ENCODE measurements at regions not wholly inside any gene's neighbourhood (a gene's known extent, or its start where the extent isn't known, plus 50 kb on each side); places are given as distances from the start of the nearest gene placed in this dataset.
A peak's percentile ranks its signal among the peaks of the same experiment; 100 is the strongest.
"Not testable (repeated sequence)": the region's sequence is repeated elsewhere in the genome, so short reads cannot be mapped to it uniquely, and the experiment has no call there.

GRCh38 chr2:21895200-21895599 is 771.4 kb downstream of the TDRD15 start:
- H3K36me3 ChIP-seq (ENCODE audit: control insufficient read depth, insufficient read depth, low read length), result no peaks in the 10 kb centered on the region
- DNase-seq (ENCODE audit: low read depth in 2 of 2), result no peak
- no peaks in the 10 kb centered on the region for H3K9me3 ChIP-seq (ENCODE audit: control insufficient read depth, insufficient read depth, low read depth, low read length)
- TF ChIP-seq CTCF (conservative IDR thresholded peaks at IDR 0.05 in 1 of 2, IDR thresholded peaks at IDR 0.05 in 1 of 2; ENCODE audit: low read depth in 1 of 2, low read length in 2 of 2) (no peak), EZH2 (IDR thresholded peaks at IDR 0.05; ENCODE audit: low read length, missing control alignments) (no peak)
- H3K79me2 ChIP-seq (ENCODE audit: control insufficient read depth, insufficient read depth, low read length), result no peaks in the 10 kb centered on the region
- H4K20me1 ChIP-seq (ENCODE audit: control insufficient read depth, extremely low read depth, insufficient read depth, low read length), result no peaks in the 10 kb centered on the region
- peaks cover 8% of the 10 kb centered on the region for H3K4me1 ChIP-seq (ENCODE audit: control insufficient read depth, extremely low read depth, insufficient read depth, low read length)
- no peak overlapping the region for H3K27ac ChIP-seq (ENCODE audit: insufficient read depth, low read length)
- H3K4me2 ChIP-seq (ENCODE audit: extremely low read depth, insufficient read depth, low read length), result no peak overlapping the region
- no peak overlapping the region for H2AFZ ChIP-seq (ENCODE audit: low read length)
- no peak overlapping the region for H3K9ac ChIP-seq (ENCODE audit: insufficient read depth, low read length)
- no peak overlapping the region for H3K4me3 ChIP-seq (replicated peaks in 1 of 4; ENCODE audit: control extremely low read depth in 1 of 4, insufficient read depth in 1 of 4, low read depth in 3 of 4, low read length in 4 of 4)
- H3K27me3 ChIP-seq (ENCODE audit: control insufficient read depth, insufficient read depth, low read length), result no peaks in the 10 kb centered on the region

- H3K9ac ChIP-seq (ENCODE audit: insufficient read depth, low read length); H3K4me2 ChIP-seq (ENCODE audit: extremely low read depth, insufficient read depth, low read length); H3K4me3 ChIP-seq (replicated peaks in 1 of 4; ENCODE audit: control extremely low read depth in 1 of 4, insufficient read depth in 1 of 4, low read depth in 3 of 4, low read length in 4 of 4); H3K4me1 ChIP-seq (ENCODE audit: control insufficient read depth, extremely low read depth, insufficient read depth, low read length); H3K27me3 ChIP-seq (ENCODE audit: control insufficient read depth, insufficient read depth, low read length); H4K20me1 ChIP-seq (ENCODE audit: control insufficient read depth, extremely low read depth, insufficient read depth, low read length); H2AFZ ChIP-seq (ENCODE audit: low read length); H3K27ac ChIP-seq (ENCODE audit: insufficient read depth, low read length); DNase-seq (ENCODE audit: low read depth in 2 of 2); H3K9me3 ChIP-seq (ENCODE audit: control insufficient read depth, insufficient read depth, low read depth, low read length); H3K79me2 ChIP-seq (ENCODE audit: control insufficient read depth, insufficient read depth, low read length); H3K36me3 ChIP-seq (ENCODE audit: control insufficient read depth, insufficient read depth, low read length): not testable (repeated sequence)
Measured at GRCh38 chr2:21908712-21909380, 785.1 kb downstream of the TDRD15 start.

GRCh38 chr2:21910832-21911507 is 787.2 kb downstream of the TDRD15 start:
- H3K36me3 ChIP-seq (ENCODE audit: control insufficient read depth, insufficient read depth, low read length), result no peaks in the 10 kb centered on the region
- H3K9me3 ChIP-seq (ENCODE audit: control insufficient read depth, insufficient read depth, low read depth, low read length), result no peaks in the 10 kb centered on the region
- no peaks in the 10 kb centered on the region for H3K27me3 ChIP-seq (ENCODE audit: control insufficient read depth, insufficient read depth, low read length)
- H3K79me2 ChIP-seq (ENCODE audit: control insufficient read depth, insufficient read depth, low read length), result no peaks in the 10 kb centered on the region
- H3K4me1 ChIP-seq (ENCODE audit: control insufficient read depth, extremely low read depth, insufficient read depth, low read length), result no peaks in the 10 kb centered on the region
- H2AFZ ChIP-seq (ENCODE audit: low read length), result no peak overlapping the region
- H3K4me3 ChIP-seq (replicated peaks in 1 of 4; ENCODE audit: control extremely low read depth in 1 of 4, insufficient read depth in 1 of 4, low read depth in 3 of 4, low read length in 4 of 4), result peak overlapping the region in 1 of 4 experiments; percentile 25
- TF ChIP-seq CTCF (conservative IDR thresholded peaks at IDR 0.05 in 1 of 2, IDR thresholded peaks at IDR 0.05 in 1 of 2; ENCODE audit: low read depth in 1 of 2, low read length in 2 of 2) (no peak), EZH2 (IDR thresholded peaks at IDR 0.05; ENCODE audit: low read length, missing control alignments) (no peak)
- no peak overlapping the region for H3K9ac ChIP-seq (ENCODE audit: insufficient read depth, low read length)
- DNase-seq (ENCODE audit: low read depth in 2 of 2), result no peak
- H4K20me1 ChIP-seq (ENCODE audit: control insufficient read depth, extremely low read depth, insufficient read depth, low read length), result no peaks in the 10 kb centered on the region
- no peak overlapping the region for H3K27ac ChIP-seq (ENCODE audit: insufficient read depth, low read length)
- H3K4me2 ChIP-seq (ENCODE audit: extremely low read depth, insufficient read depth, low read length), result peak overlapping the region; percentile 27
